Endodermal cell (in vitro differentiated cells): ENCODE measurements at regions not wholly inside any gene's neighbourhood (a gene's known extent, or its start where the extent isn't known, plus 50 kb on each side); places are given as distances from the start of the nearest gene placed in this dataset.

Experiments used
- DNase-seq: peaks from one replicate; pipeline ENCODE4 v3.0.0-alpha.2; 2017
- H3K27ac ChIP-seq: 2 replicates; pipeline ENCODE4 v1.5.1; 2013; ENCODE audit warnings: mild to moderate bottlenecking, low read depth, low read length, moderate library complexity
- H3K27me3 ChIP-seq: 2 replicates; pipeline ENCODE4 v1.6.1; 2013; ENCODE audit warnings: mild to moderate bottlenecking, low read length, moderate library complexity; ENCODE audit not compliant: insufficient read depth, control insufficient read depth, poor library complexity, severe bottlenecking
- H3K36me3 ChIP-seq: 2 replicates; pipeline ENCODE4 v1.7.0; 2013; ENCODE audit warnings: mild to moderate bottlenecking, low read length, moderate library complexity; ENCODE audit not compliant: control insufficient read depth, insufficient read depth
- H3K4me1 ChIP-seq: one replicate; pipeline ENCODE4 v1.7.0; 2013; ENCODE audit warnings: low read length; ENCODE audit not compliant: control insufficient read depth, insufficient read depth
- H3K4me3 ChIP-seq: 2 replicates; pipeline ENCODE4 v1.5.1; 2013; ENCODE audit warnings: mild to moderate bottlenecking, low read length, moderate library complexity
- H3K9ac ChIP-seq: 2 replicates; pipeline ENCODE4 v1.6.1; 2013; ENCODE audit warnings: mild to moderate bottlenecking, low read length, moderate library complexity; ENCODE audit not compliant: poor library complexity, severe bottlenecking; ENCODE audit errors: extremely low read depth
- H3K9me3 ChIP-seq: 2 replicates; pipeline ENCODE4 v1.6.1; 2013; ENCODE audit warnings: mild to moderate bottlenecking, low read length, moderate library complexity; ENCODE audit not compliant: control insufficient read depth
- H3K27ac Mint-ChIP-seq: 2 replicates; pipeline ENCODE4 v1.8.0; 2020; ENCODE audit warnings: mixed read lengths
- H3K27me3 Mint-ChIP-seq: 2 replicates; pipeline ENCODE4 v1.8.0; 2021; ENCODE audit warnings: mild to moderate bottlenecking, mixed read lengths; ENCODE audit not compliant: insufficient read depth
- H3K36me3 Mint-ChIP-seq: 2 replicates; pipeline ENCODE4 v1.8.0; 2020; ENCODE audit warnings: low read depth, mixed read lengths
- H3K4me1 Mint-ChIP-seq: 2 replicates; pipeline ENCODE4 v1.8.0; 2020; ENCODE audit warnings: mixed read lengths
- H3K4me3 Mint-ChIP-seq: 2 replicates; pipeline ENCODE4 v1.8.0; 2020; ENCODE audit warnings: mild to moderate bottlenecking, moderate library complexity, mixed read lengths
- H3K9me3 Mint-ChIP-seq: 2 replicates; pipeline ENCODE4 v1.8.0; 2020; ENCODE audit warnings: mild to moderate bottlenecking, mixed read lengths
- CTCF ChIP-seq: fragments of 200-600 bp; sonication (generic); conservative IDR thresholded peaks from 2 replicates; pipeline ENCODE4 v1.5.0; 2021; ENCODE audit warnings: antibody characterized with exemption, mild to moderate bottlenecking
- WGBS, 2 experiments: methylation state at CpG; one replicate each; pipeline versions ENCODE4 v1.1.5 to v1.1.7; 2013; ENCODE audit warnings: missing lambda C conversion rate in 2 of 2, mixed read lengths in 1 of 2; ENCODE audit not compliant: insufficient coverage in 1 of 2, insufficient read length in 1 of 2; 5-methylcytosine and 5-hydroxymethylcytosine counted together

GRCh38 chr1:83114136-83114834 lies 884.6 kb downstream of the TTLL7 start:
- peaks cover 1% of the 10 kb centered on the region for H3K9me3 Mint-ChIP-seq
- no peak overlapping the region for H3K4me3 Mint-ChIP-seq
- 92 to 96% methylated on average over 2 of the region's 2 CpGs for WGBS, 2 experiments

GRCh38 chr1:83113652-83114051 lies 885.3 kb downstream of the TTLL7 start:
- DNase-seq, result no peak
- Mint-ChIP-seq H3K36me3 (peaks cover 10% of the 10 kb centered on the region), H3K9me3 (peaks cover 1% of the 10 kb centered on the region), H3K4me1 (peaks cover 15% of the 10 kb centered on the region), H3K4me3 (no peak overlapping the region), H3K27me3 (no peaks in the 10 kb centered on the region), H3K27ac (no peak overlapping the region)
- Histone ChIP-seq H3K9ac (no peak overlapping the region), H3K27ac (no peak overlapping the region), H3K4me1 (no peaks in the 10 kb centered on the region), H3K27me3 (no peaks in the 10 kb centered on the region), H3K4me3 (no peak overlapping the region), H3K36me3 (no peaks in the 10 kb centered on the region), H3K9me3 (no peaks in the 10 kb centered on the region)
- TF ChIP-seq CTCF, result no peak
- 91 to 100% methylated on average over 1 to 2 of the region's 2 CpGs for WGBS, 2 experiments

More at GRCh38 chr1:83114136-83114834, 884.6 kb downstream of the TTLL7 start:
- DNase-seq, result no peak
- no peak overlapping the region for H3K27ac Mint-ChIP-seq
- Histone ChIP-seq H3K9ac (no peak overlapping the region), H3K9me3 (no peaks in the 10 kb centered on the region), H3K27me3 (no peaks in the 10 kb centered on the region), H3K27ac (no peak overlapping the region), H3K4me1 (no peaks in the 10 kb centered on the region), H3K36me3 (no peaks in the 10 kb centered on the region), H3K4me3 (no peak overlapping the region)
- H3K36me3 Mint-ChIP-seq, result peaks cover 10% of the 10 kb centered on the region
- peaks cover 13% of the 10 kb centered on the region for H3K4me1 Mint-ChIP-seq
- no peak for TF ChIP-seq CTCF
- no peaks in the 10 kb centered on the region for H3K27me3 Mint-ChIP-seq

GRCh38 chr1:83112248-83112885 lies 886.6 kb downstream of the TTLL7 start:
- Mint-ChIP-seq H3K27ac (no peak overlapping the region), H3K27me3 (no peaks in the 10 kb centered on the region), H3K36me3 (peaks cover 10% of the 10 kb centered on the region), H3K4me3 (no peak overlapping the region), H3K9me3 (peaks cover 1% of the 10 kb centered on the region), H3K4me1 (peaks cover 22% of the 10 kb centered on the region)
- no peak overlapping the region for H3K4me3 ChIP-seq
- TF ChIP-seq CTCF, result no peak
- no peaks in the 10 kb centered on the region for H3K36me3 ChIP-seq
- H3K27me3 ChIP-seq, result no peaks in the 10 kb centered on the region
- H3K27ac ChIP-seq, result no peak overlapping the region
- H3K9ac ChIP-seq, result no peak overlapping the region
- no peak for DNase-seq
- 92 to 100% methylated on average over 1 to 3 of the region's 3 CpGs for WGBS, 2 experiments
- no peaks in the 10 kb centered on the region for H3K4me1 ChIP-seq
- H3K9me3 ChIP-seq, result no peaks in the 10 kb centered on the region
